ENCODE measurements at regions not wholly inside any gene's neighbourhood (a gene's known extent, or its start where the extent isn't known, plus 50 kb on each side); places are given as distances from the start of the nearest gene placed in this dataset.

DNA sequence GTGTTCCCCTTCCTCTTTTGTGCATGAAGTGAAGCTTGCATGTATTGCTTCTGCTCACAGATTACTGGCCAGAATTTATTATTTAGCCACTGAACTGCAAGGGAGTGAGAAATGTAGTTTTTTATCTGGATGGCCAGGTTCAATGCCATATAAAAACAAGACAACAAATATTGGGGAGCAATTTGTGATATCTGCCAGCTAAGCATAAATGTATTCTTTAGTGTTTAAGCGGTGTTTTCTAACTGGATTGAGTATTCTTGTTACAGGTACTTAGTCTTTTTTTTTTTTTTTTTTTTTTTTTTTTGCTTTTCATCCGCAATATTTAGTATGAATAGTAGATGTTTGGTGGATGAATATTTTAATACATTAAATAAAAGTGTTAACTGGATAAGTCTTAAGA, 158.2 kb downstream of the TFAP2B start:
- no peaks in the 10 kb centered on the region for H3K36me3 ChIP-seq (ENCODE audit: low read length)
- no peaks in the 10 kb centered on the region for H3K9me3 ChIP-seq (ENCODE audit: insufficient read depth, low read length)
- TF ChIP-seq EZH2phosphoT487 (conservative IDR thresholded peaks at IDR 0.05; ENCODE audit: low read length) (no peak), CTCF (IDR thresholded peaks at IDR 0.05; ENCODE audit: insufficient read depth, low read length, poor library complexity, severe bottlenecking) (no peak)
- H3K79me2 ChIP-seq (ENCODE audit: insufficient read depth, low read length) = no peaks in the 10 kb centered on the region
- no peaks in the 10 kb centered on the region for H4K20me1 ChIP-seq (ENCODE audit: low read depth, low read length)
- H2AFZ ChIP-seq (ENCODE audit: low read depth, low read length, severe bottlenecking) = no peak overlapping the region
- H3K4me2 ChIP-seq (ENCODE audit: low read depth, low read length, poor library complexity, severe bottlenecking) = no peak overlapping the region
- no peaks in the 10 kb centered on the region for H3K9me2 ChIP-seq (replicated peaks; ENCODE audit: insufficient read depth, low read length)
- H3K27me3 ChIP-seq (ENCODE audit: low read length) = no peaks in the 10 kb centered on the region
- no peaks in the 10 kb centered on the region for H3F3A ChIP-seq (ENCODE audit: insufficient read depth)
- H3K9ac ChIP-seq (ENCODE audit: low read length) = no peak overlapping the region
- no peak overlapping the region for H3K27ac ChIP-seq (ENCODE audit: low read depth, low read length)
- H3K4me3 ChIP-seq (ENCODE audit: insufficient read depth, low read length, poor library complexity, severe bottlenecking) = no peak overlapping the region

- Histone ChIP-seq H3K27ac (ENCODE audit: low read depth, low read length) (no peak overlapping the region), H3K27me3 (ENCODE audit: low read length) (no peaks in the 10 kb centered on the region), H4K20me1 (ENCODE audit: low read depth, low read length) (no peaks in the 10 kb centered on the region; the same call in 1 of the 2 replicates), H3K36me3 (ENCODE audit: low read length) (no peaks in the 10 kb centered on the region), H3K9me3 (ENCODE audit: insufficient read depth, low read length) (no peaks in the 10 kb centered on the region), H3K4me3 (ENCODE audit: insufficient read depth, low read length, poor library complexity, severe bottlenecking) (no peak overlapping the region), H3K9ac (ENCODE audit: low read length) (no peak overlapping the region), H3K9me2 (replicated peaks; ENCODE audit: insufficient read depth, low read length) (no peaks in the 10 kb centered on the region), H2AFZ (ENCODE audit: low read depth, low read length, severe bottlenecking) (no peak overlapping the region), H3F3A (ENCODE audit: insufficient read depth) (no peaks in the 10 kb centered on the region), H3K79me2 (ENCODE audit: insufficient read depth, low read length) (no peaks in the 10 kb centered on the region), H3K4me2 (ENCODE audit: low read depth, low read length, poor library complexity, severe bottlenecking) (no peak overlapping the region)
- TF ChIP-seq EZH2phosphoT487 (conservative IDR thresholded peaks at IDR 0.05; ENCODE audit: low read length) (no peak), CTCF (IDR thresholded peaks at IDR 0.05; ENCODE audit: insufficient read depth, low read length, poor library complexity, severe bottlenecking) (no peak)
These were observed 159.1 kb downstream of the TFAP2B start for GRCh38 chr6:50977796-50978195.

- Histone ChIP-seq H3K4me3 (ENCODE audit: insufficient read depth, low read length, poor library complexity, severe bottlenecking) (no peak overlapping the region), H2AFZ (ENCODE audit: low read depth, low read length, severe bottlenecking) (no peak overlapping the region), H3K4me2 (ENCODE audit: low read depth, low read length, poor library complexity, severe bottlenecking) (no peak overlapping the region), H3K27ac (ENCODE audit: low read depth, low read length) (no peak overlapping the region), H3F3A (ENCODE audit: insufficient read depth) (no peaks in the 10 kb centered on the region), H3K27me3 (ENCODE audit: low read length) (no peaks in the 10 kb centered on the region), H3K36me3 (ENCODE audit: low read length) (no peaks in the 10 kb centered on the region), H3K9me2 (replicated peaks; ENCODE audit: insufficient read depth, low read length) (no peaks in the 10 kb centered on the region), H3K9ac (ENCODE audit: low read length) (no peak overlapping the region), H3K79me2 (ENCODE audit: insufficient read depth, low read length) (no peaks in the 10 kb centered on the region), H3K9me3 (ENCODE audit: insufficient read depth, low read length) (no peaks in the 10 kb centered on the region), H4K20me1 (ENCODE audit: low read depth, low read length) (no peaks in the 10 kb centered on the region; the same call in 1 of the 2 replicates)
- TF ChIP-seq EZH2phosphoT487 (conservative IDR thresholded peaks at IDR 0.05; ENCODE audit: low read length) (no peak), CTCF (IDR thresholded peaks at IDR 0.05; ENCODE audit: insufficient read depth, low read length, poor library complexity, severe bottlenecking) (no peak)
These were observed 159.9 kb downstream of the TFAP2B start for GRCh38 chr6:50978380-50979170.
